ENCODE measurements at regions not wholly inside any gene's neighbourhood (a gene's known extent, or its start where the extent isn't known, plus 50 kb on each side); places are given as distances from the start of the nearest gene placed in this dataset.
"Not testable (repeated sequence)": the region's sequence is repeated elsewhere in the genome, so short reads cannot be mapped to it uniquely, and the experiment has no call there.

DNA sequence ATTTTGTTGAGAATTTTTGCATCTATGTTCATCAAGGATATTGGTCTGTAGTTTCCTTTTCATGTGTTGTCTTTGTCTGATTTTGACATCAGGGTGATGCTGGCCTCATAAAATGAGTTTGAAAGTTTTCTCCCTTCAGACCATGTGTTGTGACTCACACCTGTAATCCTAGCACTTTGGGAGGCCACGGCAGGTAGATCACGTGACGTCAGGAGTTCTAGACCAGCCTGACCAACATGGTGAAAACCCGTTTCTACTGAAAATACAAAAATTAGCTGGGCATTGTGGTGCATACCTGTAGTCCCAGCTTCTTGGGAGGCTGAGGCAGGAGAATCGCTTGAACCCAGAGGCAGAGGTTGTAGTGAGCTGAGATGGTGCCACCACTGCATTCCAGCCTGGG, 716.4 kb upstream of the GOT2 start:
- H3K36me3 ChIP-seq (replicated peaks in 1 of 2; ENCODE audit: control insufficient read depth in 1 of 2, insufficient read depth in 2 of 2, low read length in 2 of 2); in situ Hi-C loops (cut with HindIII; ENCODE audit: extremely low pct_ligation_motif_present, low pct_unique_long_range_greater_than_20kb); H2AFZ ChIP-seq (ENCODE audit: low read length); H3K4me3 ChIP-seq (replicated peaks in 1 of 3; ENCODE audit: insufficient read depth in 1 of 3, low read depth in 2 of 3, low read length in 3 of 3); H3K27ac ChIP-seq (ENCODE audit: extremely low read length, insufficient read depth, low read length); H4K20me1 ChIP-seq (ENCODE audit: insufficient read depth, low read length); ATAC-seq; H3K4me1 ChIP-seq (ENCODE audit: insufficient read depth, low read length); FAIRE-seq; BruUV-seq (replicated peaks); H3K4me2 ChIP-seq (ENCODE audit: low read depth, low read length); CTCF ChIA-PET (ENCODE audit: low intra/inter-chr PET ratio, low total read pairs); H3K27me3 ChIP-seq (ENCODE audit: control insufficient read depth in 1 of 2, insufficient read depth in 2 of 2, low read length in 2 of 2); H3K9ac ChIP-seq (ENCODE audit: insufficient read depth, low read depth, low read length); DNase-seq (ENCODE audit: low spot score); intact Hi-C loops (cut with micrococcal nuclease; ENCODE audit: unreplicated experiment); POLR2A ChIA-PET; H3K79me2 ChIP-seq (ENCODE audit: insufficient read depth, low read length); TF ChIP-seq CREB1 (CRISPR knock-in tag; IDR thresholded peaks at IDR 0.05): not testable (repeated sequence)
- H3K9me3 ChIP-seq (ENCODE audit: low read length) = peaks cover 73% of the 10 kb centered on the region
- WGBS (ENCODE audit: low lambda C conversion rate) = 0% methylated on average over 5 of the region's 5 CpGs
- TF ChIP-seq RAD51 (IDR thresholded peaks at IDR 0.05; ENCODE audit: borderline replicate concordance) = peak; percentile 75; the same call in 1 of the 2 replicates
- TF ChIP-seq, protein P1, sequence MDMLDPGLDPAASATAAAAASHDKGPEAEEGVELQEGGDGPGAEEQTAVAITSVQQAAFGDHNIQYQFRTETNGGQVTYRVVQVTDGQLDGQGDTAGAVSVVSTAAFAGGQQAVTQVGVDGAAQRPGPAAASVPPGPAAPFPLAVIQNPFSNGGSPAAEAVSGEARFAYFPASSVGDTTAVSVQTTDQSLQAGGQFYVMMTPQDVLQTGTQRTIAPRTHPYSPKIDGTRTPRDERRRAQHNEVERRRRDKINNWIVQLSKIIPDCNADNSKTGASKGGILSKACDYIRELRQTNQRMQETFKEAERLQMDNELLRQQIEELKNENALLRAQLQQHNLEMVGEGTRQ (IDR thresholded peaks at IDR 0.05; ENCODE audit: low read depth, low read length) = peak; percentile 39; the same call in 1 of the 2 replicates
- TF ChIP-seq, protein P1 (CRISPR knock-in tag; IDR thresholded peaks at IDR 0.05; ENCODE audit: borderline replicate concordance) = not testable (repeated sequence)
- peak; percentile 91 for TF ChIP-seq CREB1 (IDR thresholded peaks at IDR 0.05)

- no peak overlapping the region for H2AFZ ChIP-seq (ENCODE audit: low read length)
- no peaks in the 10 kb centered on the region for H3K4me1 ChIP-seq (ENCODE audit: insufficient read depth, low read length)
- DNase-seq (ENCODE audit: low spot score) = no peak
- H3K9ac ChIP-seq (ENCODE audit: insufficient read depth, low read depth, low read length) = no peak overlapping the region
- no peak overlapping the region for H3K4me2 ChIP-seq (ENCODE audit: low read depth, low read length)
- no peaks in the 10 kb centered on the region for H4K20me1 ChIP-seq (ENCODE audit: insufficient read depth, low read length)
- intact Hi-C loops (cut with micrococcal nuclease; ENCODE audit: unreplicated experiment) (no loop called here), in situ Hi-C loops (cut with HindIII; ENCODE audit: extremely low pct_ligation_motif_present, low pct_unique_long_range_greater_than_20kb) (no loop called here)
- H3K27me3 ChIP-seq (ENCODE audit: control insufficient read depth in 1 of 2, insufficient read depth in 2 of 2, low read length in 2 of 2) = no peaks in the 10 kb centered on the region
- ATAC-seq = no peak
- CTCF ChIA-PET (ENCODE audit: low intra/inter-chr PET ratio, low total read pairs) = no interaction called here
- POLR2A ChIA-PET = no interaction called here
- no peak overlapping the region for H3K4me3 ChIP-seq (replicated peaks in 1 of 3; ENCODE audit: insufficient read depth in 1 of 3, low read depth in 2 of 3, low read length in 3 of 3)
- BruUV-seq (replicated peaks) = no TSS peak
- no peak overlapping the region for H3K27ac ChIP-seq (ENCODE audit: extremely low read length, insufficient read depth, low read length)
- FAIRE-seq = no peak
- peaks cover 20% of the 10 kb centered on the region for H3K9me3 ChIP-seq (ENCODE audit: low read length)
- no peaks in the 10 kb centered on the region for H3K79me2 ChIP-seq (ENCODE audit: insufficient read depth, low read length)
- H3K36me3 ChIP-seq (replicated peaks in 1 of 2; ENCODE audit: control insufficient read depth in 1 of 2, insufficient read depth in 2 of 2, low read length in 2 of 2) = no peaks in the 10 kb centered on the region
- WGBS (ENCODE audit: low lambda C conversion rate) = 1% methylated on average over 2 of the region's 2 CpGs
- TF ChIP-seq NBN (conservative IDR thresholded peaks at IDR 0.05) (no peak), MATR3 (CRISPR knock-in tag; IDR thresholded peaks at IDR 0.05) (no peak), ATRX (CRISPR knock-in tag; IDR thresholded peaks at IDR 0.05; ENCODE audit: borderline replicate concordance) (no peak), KLF12 (CRISPR knock-in tag; IDR thresholded peaks at IDR 0.05; ENCODE audit: borderline replicate concordance) (no peak), MLX (CRISPR knock-in tag; IDR thresholded peaks at IDR 0.05) (no peak), HNRNPK (IDR thresholded peaks at IDR 0.05; ENCODE audit: low read depth, low read length, poor library complexity, severe bottlenecking) (peak; percentile 60)
- TF ChIP-seq, protein P2, sequence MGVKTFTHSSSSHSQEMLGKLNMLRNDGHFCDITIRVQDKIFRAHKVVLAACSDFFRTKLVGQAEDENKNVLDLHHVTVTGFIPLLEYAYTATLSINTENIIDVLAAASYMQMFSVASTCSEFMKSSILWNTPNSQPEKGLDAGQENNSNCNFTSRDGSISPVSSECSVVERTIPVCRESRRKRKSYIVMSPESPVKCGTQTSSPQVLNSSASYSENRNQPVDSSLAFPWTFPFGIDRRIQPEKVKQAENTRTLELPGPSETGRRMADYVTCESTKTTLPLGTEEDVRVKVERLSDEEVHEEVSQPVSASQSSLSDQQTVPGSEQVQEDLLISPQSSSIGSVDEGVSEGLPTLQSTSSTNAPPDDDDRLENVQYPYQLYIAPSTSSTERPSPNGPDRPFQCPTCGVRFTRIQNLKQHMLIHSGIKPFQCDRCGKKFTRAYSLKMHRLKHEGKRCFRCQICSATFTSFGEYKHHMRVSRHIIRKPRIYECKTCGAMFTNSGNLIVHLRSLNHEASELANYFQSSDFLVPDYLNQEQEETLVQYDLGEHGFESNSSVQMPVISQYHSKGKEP (CRISPR knock-in tag; IDR thresholded peaks at IDR 0.05) = no peak
- TF ChIP-seq, protein P3, sequence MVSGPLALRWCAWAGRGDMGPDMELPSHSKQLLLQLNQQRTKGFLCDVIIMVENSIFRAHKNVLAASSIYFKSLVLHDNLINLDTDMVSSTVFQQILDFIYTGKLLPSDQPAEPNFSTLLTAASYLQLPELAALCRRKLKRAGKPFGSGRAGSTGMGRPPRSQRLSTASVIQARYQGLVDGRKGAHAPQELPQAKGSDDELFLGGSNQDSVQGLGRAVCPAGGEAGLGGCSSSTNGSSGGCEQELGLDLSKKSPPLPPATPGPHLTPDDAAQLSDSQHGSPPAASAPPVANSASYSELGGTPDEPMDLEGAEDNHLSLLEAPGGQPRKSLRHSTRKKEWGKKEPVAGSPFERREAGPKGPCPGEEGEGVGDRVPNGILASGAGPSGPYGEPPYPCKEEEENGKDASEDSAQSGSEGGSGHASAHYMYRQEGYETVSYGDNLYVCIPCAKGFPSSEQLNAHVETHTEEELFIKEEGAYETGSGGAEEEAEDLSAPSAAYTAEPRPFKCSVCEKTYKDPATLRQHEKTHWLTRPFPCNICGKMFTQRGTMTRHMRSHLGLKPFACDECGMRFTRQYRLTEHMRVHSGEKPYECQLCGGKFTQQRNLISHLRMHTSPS (CRISPR knock-in tag; IDR thresholded peaks at IDR 0.05; ENCODE audit: low read depth) = no peak
These were observed 706.4 kb upstream of the GOT2 start for GRCh38 chr16:59440502-59440901.

All from HepG2 (cell line).